NCI-H2227 (cell line): ENCODE measurements at regions not wholly inside any gene's neighbourhood (a gene's known extent, or its start where the extent isn't known, plus 50 kb on each side); places are given as distances from the start of the nearest gene placed in this dataset.
A peak's percentile ranks its signal among the peaks of the same experiment; 100 is the strongest.
"Not testable (repeated sequence)": the region's sequence is repeated elsewhere in the genome, so short reads cannot be mapped to it uniquely, and the experiment has no call there.

Source experiments
- DNase-seq: peaks from one replicate; lab custom pipeline; 2025; ENCODE audit not compliant: unreplicated experiment; lab: John Stamatoyannopoulos, UW

DNA sequence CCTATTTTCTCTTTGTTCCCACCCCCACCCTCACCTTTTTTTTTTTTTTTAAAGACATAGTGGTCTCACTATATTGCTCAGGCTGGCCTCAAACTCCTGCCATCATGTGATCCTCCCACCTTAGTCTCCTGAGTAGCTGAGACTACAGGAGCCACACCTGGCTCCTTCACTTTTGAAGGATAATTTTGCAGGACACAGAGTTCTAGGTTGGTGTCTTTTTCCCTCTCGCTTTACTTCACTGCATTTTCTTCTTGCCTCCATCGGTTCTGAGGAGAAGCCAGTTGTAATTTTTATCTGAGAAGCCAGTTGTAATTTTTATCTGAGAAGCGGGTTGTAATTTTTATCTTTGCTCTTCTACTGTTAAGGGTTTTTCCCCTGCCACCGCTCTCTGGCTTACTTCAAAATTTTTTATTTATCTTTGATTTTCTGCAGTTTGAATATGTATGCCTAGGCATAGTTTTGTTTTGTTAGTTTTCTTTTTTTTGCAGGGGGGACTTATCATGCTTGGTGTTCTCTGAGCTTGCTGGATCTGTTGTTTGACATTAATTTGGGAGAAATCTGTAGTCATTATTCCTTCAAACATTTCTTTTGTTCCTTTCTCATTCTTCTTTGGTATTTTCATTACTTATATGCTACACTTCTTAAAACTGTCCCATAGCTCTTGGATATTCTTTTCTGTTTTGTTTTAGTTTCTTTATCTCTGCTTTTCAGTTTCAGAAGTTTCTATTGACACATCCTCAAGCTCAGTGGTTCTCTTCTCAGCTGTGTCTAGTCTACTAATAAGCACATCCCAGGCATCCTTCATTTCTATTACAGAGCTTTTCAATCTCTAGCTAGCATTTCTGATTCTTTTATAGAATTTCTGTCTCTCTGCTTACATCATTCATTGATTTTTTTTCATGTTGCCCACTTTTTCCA, 148.2 kb upstream of the CHD1 start:
- no peak for DNase-seq

DNA sequence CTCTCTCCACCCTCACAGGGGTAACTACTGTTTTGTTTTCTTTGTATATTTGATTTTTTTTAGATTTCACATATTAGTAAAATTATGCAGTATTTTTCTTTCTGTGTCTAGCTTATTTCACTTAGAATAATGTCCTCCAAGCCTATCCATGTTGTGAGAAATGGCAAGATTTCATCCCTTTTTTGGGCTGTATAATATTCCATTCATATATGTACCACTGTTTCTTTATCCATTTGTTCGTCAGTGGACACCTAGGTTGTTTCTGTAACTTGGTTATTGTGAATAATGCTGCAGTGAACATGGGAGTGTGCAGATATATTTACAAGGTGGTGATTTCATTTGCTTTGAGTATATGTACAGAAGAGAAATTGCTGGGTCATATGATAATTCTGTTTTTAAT, 144.0 kb upstream of the CHD1 start:
- DNase-seq = no peak

DNA sequence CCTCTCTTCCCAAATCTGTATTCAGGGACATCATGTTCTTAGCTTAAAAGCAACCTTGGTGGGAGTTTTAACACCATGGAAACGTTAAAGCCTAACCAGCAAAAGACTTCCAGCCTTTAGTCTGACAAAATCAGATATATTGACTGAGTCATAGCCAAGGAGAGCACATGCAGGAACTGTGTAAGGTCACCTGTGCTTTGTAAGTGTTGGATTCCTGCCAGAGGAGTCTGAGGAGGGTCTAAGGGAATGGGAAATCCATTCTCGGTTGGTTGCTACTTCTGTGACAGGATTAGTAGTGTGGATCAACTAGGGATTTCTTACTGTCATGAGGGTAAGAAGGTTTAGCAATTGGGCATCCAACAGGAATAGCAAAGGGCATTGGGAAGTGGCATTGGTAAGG, 142.0 kb upstream of the CHD1 start:
- DNase-seq = no peak

DNA sequence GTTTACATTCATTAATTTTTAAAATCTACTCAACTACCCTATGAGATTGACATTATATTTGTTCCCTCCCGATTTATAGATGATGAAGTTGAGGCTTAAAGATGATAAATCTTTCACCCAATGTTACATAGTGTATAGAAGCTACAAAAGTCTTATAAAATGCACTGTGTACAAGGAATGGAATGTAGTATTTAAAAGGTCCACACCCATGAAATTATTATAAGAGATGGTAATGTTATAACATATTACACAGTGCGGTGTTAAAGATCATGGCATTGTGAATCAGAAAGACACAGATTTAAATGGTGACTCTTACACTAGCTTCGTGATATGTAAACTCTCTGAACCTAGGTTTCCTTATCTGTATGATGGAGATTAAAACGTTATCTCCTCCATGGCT, 141.6 kb upstream of the CHD1 start:
- DNase-seq = no peak

DNA sequence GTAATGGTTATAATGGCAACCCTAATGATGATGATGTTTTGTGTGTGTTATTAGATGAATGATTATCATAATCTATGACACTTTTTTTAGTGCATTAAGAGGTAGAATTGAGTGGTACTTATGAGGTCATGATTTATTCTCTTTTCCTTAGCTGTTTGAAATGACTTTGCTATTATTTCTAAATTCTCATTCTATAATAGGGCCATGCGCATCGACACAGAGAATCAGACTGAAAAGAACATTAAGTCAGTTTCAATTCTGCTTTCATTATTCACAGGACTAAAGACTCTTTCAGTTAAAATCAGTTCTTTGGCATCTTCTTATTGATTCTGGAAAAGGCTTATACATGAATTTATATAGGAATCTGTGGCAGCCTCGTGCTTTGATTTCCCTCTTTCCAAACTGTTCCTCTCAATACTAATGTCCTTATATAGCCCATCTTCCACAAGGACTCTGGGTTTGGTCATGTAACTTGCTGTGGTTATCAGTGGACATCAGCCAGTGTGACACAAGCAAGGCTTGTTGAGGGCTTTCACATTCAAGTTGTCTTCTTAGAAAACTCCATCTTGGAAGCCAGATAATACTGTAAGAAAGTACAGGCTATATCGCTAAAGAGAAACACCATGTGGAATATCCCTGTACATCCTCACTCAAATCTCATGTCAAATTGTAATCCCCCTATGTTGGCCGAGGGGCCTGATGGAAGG, 140.3 kb upstream of the CHD1 start:
- no peak for DNase-seq

DNA sequence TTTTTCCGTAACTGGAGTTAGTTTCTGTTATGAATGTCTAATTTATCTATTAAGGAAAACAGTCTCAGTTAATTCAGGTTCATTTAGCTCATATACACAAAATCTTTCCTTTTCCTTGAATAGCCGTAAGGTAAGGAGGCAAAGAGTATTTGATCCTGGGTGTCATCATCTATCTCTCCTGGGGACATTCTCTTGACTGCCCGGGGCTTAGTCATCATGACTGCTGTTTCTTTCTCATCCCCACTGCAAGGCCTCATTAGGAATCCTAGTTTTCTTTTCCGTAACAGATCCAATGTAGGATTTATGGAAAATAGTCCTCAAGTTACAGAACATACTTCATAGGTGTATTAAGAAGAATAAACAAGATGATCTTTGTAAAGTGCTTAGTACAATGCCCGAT, 134.9 kb upstream of the CHD1 start:
- DNase-seq = no peak

DNA sequence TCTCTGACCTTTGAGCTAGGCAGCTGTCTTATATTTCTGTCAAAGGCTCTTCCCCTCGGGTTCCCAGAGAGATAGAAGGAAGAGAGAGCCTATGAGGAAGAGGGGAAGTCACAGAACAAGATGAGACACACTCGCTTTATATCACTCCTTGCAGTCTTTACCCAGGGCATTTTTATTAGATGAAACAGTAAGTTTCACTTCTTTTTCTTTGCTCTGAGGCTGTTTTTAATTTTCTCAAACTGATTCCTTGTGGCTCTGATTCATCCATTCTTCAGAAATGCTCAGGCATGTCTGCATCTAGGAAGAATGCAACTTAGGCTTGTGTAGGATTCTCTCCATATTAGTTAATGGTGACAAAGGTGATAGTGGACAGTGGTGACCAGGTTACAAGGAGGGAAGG, 132.9 kb upstream of the CHD1 start:
- DNase-seq = no peak

DNA sequence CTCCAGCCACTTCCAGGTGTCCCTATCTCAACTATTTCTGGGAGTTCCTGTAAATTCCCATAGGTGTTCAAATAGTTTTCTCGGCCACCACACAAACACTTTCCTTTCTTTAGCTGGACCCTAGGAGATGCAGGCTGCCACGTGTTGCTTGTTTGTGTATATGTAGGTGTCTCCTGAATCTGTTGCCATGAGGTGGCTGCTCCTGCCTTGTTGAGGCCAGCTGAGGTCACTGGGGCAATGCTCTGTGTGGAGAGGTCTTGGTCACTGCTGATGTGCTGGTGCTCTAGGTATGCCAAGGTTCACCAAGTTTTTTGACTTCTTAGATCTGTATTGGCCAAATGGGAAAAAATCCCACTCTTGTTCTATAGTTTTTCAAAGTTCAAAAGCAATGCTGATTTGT, 132.5 kb upstream of the CHD1 start:
- no peak for DNase-seq

DNA sequence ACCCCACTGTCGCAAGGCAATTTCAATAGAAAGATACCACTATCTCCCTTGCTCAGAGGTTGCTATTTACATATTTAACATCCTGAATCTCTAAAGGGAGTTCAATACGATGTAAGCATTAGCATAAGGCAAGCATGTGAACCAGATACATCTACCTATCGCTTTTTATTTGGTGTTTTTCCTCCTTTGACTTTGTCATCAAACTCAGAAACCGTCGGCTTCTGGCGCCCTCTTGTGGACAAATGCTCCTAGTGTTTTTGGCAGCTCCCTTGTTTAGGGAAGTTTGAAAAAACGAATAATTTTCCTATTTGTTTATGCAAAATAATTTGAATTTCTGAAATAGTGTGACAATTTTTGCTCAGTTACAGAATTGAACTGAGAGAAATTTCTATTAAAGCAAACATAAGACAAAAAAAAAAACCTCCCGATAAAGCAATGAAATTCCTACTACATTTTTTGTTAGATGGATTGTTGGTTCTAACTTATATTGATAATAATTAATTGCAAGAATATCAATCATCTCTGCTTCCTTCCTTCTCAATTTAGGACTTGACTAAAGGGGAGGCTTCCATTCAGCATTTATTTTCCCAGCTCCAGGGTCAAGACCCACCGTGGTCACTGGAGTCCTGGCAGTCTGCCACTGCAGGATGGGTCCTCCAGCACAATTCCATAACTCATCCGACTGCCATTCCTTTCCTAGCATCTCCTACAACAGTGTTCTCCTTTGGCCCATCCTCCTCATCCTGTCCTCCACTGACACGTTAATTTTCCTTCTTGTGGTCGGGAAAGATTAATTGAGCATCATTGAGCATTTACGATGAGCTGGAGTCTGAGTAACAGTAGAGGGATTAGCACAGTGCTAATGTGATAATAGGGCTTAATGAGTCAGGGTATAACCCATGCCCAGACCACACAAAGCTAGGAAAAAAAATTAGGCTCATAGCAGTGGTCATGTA, 131.8 kb upstream of the CHD1 start:
- DNase-seq = peak; percentile 68

DNA sequence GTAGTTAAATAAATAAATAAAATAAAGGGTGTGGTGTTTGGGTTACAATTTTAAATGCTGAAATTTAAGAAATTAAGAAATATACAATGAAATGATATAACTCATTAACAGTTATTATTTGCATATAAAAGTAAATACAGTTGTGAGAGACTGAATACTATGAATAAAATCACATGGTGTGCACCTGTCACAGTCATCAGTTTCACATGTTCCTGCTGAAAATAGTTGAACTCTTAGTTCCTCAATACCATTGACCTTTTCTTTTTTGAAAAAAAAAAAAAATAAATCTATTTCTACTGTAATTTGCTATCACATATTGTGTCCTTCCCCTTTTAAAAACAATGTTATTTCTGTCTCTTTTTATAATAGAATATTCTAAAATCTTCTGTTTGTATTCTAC, 130.9 kb upstream of the CHD1 start:
- no peak for DNase-seq

DNA sequence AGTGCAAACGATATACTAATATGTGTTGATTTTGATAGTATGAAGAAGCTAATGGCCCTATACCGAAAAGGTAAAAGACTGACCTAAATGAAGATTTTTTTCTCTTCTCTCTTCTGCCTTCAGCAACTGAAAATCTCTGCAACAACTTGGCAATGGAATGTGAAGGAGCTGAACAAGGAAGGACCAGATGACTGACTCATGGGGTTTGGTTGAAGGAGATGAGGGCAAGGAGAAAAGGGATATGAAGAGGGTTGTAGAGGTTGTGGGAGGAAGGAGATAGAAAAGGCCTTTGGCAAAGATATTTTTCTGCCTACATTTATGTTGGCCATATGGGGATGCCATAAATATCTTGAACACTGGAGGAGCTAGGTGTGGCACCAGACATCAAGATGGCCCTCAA, 129.7 kb upstream of the CHD1 start:
- DNase-seq = no peak

DNA sequence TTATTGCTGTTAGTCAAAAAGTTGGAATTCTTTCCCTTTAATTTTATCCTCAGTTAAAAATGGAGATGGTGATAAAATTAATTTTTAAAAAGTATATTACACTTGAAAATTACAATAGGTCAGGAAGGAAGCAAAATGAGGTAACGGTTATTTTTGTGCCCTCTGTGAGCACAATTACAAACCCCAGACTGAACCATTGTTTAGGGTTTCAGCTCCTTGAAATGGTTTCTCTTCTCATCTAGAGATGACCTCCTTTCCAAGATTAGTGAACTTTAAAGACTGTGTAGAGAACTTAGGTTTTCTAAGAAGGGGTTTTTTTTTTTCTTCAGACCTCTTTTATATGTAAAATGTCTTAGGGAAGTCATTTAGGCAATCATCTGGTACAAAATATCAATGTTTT, 126.2 kb upstream of the CHD1 start:
- DNase-seq = no peak

DNA sequence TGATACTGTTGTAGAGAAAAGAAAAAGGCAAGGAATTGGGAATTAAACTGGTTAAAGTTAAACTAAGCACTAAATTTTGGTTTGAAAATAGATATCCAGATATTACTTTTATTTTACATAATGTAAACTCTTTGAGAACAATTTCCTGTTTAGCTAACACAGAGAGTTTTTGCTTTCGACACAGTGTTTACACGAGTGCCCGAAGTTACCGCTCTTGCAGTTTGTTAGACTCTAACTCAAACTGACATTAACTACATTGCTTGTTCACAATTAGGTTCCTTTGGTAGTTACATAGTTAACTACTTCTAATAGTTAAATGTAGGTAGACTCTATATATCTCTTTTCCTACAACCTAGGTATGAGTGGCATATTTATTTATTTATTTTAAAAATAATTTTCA, 117.1 kb upstream of the CHD1 start:
- no peak for DNase-seq

DNA sequence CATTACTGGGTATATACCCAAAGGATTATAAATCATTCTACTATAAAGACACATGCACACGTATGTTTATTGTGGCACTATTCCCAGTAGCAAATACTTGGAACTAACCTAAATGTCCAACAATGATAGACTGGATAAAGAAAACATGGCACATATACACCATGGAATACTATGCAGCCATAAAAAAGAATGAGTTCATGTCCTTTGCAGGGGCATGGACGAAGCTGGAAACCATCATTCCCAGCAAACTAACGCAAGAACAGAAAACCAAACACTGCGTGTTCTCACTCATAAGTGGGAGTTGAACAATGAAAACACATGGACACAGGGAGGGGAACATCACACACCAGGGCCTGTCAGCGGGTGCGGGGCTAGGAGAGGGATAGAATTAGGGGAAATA, 114.5 kb upstream of the CHD1 start:
- DNase-seq = not testable (repeated sequence)

DNA sequence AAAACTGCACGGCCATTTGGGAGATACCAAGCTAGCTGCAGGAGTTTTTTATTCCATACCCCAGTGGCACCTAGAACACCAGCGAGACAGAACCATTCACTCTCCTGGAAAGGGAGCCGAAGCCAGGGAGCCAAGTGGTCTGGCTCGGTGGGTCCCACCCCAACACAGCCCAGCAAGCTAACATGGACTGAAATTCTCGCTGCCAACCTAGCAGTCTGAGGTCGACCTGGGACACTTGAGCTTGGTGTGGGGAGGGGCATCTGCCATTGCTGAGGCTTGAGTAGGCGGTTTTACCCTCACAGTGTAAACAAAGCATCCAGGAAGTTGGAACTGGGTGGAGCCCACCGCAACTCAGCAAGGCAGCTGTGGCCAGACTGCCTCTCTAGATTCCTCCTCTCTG, 108.9 kb upstream of the CHD1 start:
- DNase-seq = no peak

DNA sequence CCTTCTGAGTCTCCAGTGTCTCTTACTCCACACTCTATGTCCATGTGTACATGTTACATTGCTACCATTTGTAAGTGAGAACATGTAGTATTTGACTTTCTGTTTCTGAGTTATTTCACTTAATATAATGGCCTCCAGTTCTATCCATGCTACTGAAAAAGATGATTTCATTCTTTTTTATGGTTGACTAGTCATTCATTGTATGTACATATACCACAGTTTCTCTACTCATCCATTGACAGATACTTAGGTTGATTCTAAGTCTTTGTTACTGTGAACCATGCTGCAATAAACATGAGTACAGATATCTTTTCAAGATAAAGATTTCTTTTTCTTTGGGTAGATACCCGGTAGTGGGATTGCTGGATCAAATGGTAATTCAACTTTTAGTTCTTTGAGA, 107.1 kb upstream of the CHD1 start:
- DNase-seq = no peak

DNA sequence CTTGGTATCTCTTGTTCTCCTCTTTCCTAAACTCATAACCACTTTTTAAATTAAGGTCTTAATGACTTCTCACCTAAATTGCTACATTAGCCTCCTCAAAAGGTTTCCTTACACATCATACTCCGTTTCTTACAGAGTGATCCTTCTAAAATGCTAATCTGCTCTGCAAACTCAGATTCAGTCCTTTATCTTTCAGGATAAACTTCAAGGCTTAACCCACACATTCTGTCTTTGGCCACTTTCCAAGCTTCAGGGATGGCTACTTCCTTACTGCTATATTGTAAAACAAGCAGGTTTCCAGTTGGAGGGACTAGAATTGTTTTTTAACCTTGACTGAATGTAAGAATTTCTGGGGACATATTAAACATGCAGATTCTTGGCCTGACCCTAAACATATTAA, 105.5 kb upstream of the CHD1 start:
- no peak for DNase-seq

DNA sequence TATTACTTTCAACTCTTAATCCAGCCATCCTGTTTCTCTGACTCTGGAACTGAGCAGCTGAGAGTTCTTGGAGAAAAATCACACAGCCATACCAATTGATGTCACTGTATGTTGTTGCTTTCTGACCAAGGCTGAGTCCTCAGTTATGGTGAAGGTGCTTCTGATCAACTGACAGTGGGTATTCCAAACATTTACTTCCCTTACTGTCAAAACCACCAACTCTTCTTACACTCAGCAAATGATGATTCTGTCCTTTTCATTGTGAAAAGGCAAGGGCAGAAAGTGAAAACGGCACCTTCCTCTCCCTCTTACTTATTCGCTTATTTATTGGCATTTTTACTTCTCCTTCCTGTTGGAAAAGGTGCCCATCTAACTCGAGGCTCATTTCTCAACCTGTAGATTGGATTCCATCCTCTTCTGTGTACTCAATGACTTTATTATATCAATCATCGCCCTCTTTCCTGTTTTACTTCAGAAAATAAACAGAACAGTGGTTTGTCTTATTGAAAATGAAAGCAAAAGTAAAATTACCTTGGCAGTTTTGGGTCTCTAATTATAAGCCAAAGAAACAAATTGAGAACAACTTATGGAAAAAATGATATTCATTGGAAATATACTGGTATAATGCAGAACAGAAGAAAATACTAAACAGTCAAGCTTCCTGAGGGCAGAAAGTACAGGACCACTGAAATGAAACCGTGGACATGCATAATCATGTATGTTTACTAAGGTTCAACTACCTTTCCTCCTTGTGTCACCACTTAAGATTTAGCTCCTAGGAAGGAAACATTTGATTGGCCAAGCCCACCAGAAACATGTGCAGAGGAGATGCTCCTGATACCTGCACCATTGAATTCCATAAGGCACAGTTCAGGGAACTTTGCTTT, 104.5 kb upstream of the CHD1 start:
- DNase-seq = no peak

DNA sequence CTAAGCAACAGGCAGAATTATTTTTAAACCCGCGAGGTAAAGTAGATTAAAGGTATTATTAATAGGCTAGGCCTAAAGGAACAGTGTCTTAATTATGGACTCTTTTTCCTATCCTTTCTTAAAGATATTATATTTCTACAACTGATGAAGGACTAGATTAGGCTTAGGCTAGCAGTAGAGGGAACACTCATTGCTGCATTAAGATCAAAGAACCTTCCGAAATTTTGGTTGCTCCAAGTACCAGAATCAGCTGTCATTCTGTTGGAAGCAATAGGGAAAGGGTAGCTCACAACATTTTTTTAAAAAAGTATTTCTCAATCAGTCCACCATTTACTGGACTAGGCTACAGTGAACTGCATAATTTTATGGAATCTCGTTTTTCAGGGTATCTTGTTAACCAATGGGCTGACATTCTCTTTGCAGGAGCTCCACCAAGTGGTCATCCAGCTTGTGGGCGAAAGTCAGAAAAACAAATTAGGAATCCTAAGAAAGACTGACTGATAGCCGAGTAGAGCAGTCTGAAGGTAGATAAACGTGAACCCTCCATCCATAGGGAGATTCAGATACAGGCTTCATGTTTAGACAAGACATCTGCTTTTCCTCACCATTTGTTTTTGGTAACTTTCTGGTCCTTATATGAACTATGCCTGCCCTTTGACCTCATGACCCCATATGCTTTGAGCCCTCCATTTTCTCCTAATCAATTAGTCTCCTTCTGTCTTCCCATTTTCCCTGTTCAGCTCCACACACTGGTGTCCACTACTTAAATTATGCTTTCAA, 103.6 kb upstream of the CHD1 start:
- peak; percentile 55 for DNase-seq
